NCI-H1092 treated with DMSO at 0.1 percent for 48 hours (cell line): ENCODE measurements at regions not wholly inside any gene's neighbourhood (a gene's known extent, or its start where the extent isn't known, plus 50 kb on each side); places are given as distances from the start of the nearest gene placed in this dataset.
"Not testable (repeated sequence)": the region's sequence is repeated elsewhere in the genome, so short reads cannot be mapped to it uniquely, and the experiment has no call there.

Experiments used
- DNase-seq: peaks from one replicate; lab custom pipeline; 2025; lab: John Stamatoyannopoulos, UW

GRCh38 chr5:173495225-173495904 is 121.1 kb downstream of the BOD1 start:
- no peak for DNase-seq

DNA sequence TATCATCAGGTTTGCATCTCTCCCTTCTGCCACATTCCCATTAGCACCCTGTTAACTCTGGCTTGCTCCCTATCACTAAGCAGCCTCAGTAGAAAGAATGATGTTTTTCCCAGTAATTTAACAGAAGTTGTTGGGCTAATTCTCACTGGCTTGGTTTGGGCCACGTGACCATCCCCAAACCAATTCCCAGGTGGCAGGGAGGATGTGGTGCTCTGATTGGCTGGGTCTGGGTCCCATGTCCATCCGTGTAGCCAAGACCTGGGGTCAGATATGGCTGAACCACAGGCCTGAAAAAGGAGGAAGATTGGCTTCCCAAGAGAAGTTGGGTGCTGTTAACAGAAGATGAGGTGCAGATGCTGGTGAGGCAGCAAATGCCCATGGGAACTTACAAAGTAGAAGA is 122.0 kb downstream of the BOD1 start:
- no peak for DNase-seq

DNA sequence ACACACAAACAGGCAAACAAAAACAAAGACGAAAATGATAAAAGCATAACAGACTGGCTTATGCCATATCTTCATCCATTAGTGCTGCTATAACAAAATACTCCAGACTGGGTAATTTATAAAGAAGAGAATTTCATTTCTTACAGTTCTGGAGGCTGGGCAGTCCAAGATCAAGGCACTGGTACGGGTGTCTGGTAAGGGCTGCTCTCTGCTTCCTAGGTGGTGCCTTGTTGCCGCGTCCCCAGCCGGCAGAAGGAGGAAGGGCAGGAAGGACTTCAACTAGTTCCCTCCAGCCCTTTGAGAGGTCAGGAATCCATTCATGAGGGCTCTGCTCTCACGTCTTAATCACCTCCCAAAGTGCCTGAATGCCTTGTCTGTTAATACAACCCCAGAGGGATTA is 122.6 kb downstream of the BOD1 start:
- DNase-seq, result no peak

- no peak for DNase-seq
Measured at GRCh38 chr5:173493040-173493439, 123.4 kb downstream of the BOD1 start.

GRCh38 chr5:173490681-173491080 is 125.8 kb downstream of the BOD1 start:
- DNase-seq, result no peak

DNA sequence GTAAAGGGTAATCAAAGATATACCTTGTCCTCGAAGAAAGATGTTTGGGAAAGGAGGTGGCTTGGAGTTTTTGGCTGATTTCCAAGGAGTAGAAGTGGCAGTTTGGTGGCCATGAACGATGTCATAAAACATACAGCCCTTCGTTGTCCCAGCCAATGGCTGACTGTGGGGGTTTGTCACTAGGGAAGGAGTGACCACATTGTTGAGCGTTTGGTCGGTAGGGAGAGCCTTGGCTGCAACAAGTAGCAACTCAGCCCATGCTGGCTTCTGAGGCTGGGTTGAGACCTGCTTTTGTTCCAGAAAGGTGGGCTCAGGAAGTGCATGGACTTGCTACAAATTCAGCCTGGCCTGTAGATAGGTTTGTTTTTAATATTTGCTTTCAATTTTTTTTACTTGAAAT is 128.3 kb downstream of the BOD1 start:
- DNase-seq, result no peak

DNA sequence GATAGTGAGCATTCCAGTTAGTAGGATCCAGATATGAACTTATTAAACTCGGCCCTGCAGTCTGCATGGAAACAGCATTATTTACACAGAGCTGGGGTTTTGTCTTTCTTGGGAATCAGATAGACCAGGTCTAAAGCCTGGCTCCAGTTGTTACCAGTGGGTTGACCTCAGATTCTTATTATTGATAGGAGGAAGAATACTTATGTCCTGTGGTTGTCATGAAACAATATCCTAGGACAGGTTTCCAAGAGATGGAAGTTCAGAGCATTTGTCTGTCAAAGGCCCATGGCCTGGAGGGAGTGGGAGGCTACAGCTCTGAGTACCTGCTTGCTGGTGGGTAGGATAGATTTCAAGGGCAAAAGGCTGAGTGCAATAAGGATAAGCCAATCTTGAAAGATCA is 129.2 kb downstream of the BOD1 start:
- no peak for DNase-seq

DNA sequence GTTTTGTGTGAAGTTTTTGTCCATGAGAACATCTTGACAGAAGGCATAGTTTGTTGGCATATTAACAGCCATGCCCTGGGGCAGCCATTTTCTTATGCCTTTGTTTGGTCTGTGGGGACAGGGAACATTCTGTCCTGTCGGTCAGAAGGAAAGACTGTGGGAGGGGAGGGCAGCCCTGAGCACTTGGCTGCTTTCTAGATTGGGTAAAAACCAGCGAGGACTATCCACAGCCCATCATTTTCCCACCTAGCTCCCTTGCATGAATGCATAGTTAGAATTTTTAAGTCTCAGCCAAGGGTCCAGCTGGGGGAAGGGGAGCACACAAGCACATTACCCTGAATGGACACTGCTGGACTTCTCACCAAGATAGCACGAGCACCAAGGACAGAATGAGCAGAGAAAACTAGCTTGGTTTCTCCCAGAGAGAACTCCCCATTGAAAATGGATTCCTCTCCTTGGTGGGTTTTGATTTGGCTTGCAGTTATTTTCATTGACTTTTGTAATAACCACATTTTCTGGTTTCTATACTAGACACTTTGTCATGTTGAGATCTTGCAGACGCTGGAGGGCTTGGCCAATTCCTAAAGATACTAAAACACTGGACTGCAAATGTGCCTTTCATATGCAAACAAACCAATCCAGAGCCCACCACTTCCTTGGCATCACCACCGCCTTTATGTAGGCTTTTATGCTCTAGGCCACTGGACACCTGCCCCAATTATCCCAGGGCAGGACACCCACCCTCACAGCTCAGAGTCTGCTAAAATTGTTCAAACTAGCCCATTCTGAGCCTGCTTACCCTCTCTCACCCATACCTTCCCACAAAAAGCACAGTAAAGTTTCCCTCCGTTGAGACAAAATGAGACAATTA is 129.9 kb downstream of the BOD1 start:
- DNase-seq, result no peak

DNA sequence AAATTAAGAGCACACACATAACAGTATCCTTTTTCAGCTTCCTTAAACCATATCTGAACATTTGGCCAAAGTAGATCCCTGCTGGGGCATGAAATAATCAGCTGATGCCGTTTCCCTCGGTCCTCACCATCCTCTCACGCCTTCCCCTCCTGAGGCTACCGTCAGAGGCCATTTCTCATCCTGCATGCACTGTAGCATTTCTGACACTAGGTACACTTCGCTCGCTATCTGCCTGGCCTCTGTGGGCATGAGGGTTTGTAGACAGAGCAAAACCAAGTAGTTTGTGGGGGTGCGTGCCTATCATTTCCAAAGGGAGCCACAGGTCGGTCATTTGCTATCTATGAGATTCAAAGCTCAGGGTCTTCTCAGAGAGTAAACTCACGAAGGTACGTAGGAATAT is 131.9 kb downstream of the BOD1 start:
- no peak for DNase-seq

DNA sequence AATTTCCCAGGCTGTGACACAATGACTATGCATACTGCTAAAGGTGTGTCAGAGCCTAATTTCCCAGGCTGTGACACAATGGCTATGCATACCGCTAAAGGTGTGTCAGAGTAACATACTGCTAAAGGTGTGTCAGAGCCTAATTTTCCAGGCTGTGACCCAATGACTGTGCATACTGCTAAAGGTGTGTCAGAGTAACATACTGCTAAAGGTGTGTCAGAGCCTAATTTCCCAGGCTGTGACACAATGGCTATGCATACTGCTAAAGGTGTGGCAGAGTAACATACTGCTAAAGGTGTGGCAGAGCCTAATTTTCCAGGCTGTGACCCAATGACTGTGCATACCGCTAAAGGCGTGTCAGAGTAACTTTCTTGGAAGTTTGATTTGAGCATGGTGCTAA is 132.9 kb downstream of the BOD1 start:
- DNase-seq, result not testable (repeated sequence)

- no peak for DNase-seq
Measured at GRCh38 chr5:173483160-173483559, 133.3 kb downstream of the BOD1 start.

- no peak for DNase-seq
Measured at GRCh38 chr5:173481821-173482220, 134.6 kb downstream of the BOD1 start.

DNA sequence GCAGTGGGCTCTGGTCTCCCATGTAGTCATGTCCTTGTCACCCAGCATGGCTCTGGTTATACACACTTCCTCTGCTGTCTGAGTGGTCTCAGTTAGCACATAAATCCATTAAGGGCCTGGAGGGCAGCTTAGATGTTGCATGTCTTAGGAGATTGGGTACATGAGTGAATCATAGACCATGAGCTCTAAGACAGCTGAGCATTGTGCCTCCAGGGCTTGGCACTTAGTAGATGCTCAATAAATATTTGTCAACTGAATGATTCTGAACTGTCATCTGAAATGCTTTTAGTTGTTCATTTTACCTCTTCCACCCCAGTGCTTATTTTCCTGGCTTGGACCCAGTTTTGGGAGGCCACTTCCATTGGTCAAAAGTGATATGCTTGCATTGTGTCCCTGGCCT is 135.6 kb downstream of the BOD1 start:
- no peak for DNase-seq

DNA sequence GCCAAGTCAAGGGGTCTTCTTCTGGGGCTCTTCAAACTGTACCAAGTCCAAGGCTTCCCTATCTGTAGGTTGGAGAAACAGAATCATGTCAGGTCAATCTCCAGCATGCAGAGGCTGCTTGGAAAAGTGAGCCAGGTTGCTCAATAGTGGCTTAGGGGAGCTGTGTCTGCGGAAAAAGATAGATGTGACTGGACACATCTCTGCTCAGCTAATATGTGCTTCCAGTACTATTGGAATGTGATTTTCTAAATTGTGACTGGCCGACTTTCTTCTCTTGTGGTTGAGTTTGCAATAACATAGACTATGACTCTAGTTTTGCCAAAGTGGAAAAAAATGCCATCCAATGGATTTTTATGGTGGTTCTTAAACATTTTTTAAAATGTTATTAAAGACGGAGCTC is 136.7 kb downstream of the BOD1 start:
- no peak for DNase-seq

- DNase-seq, result no peak
Measured at GRCh38 chr5:173477345-173478040, 139.0 kb downstream of the BOD1 start.

- DNase-seq, result no peak
Measured at GRCh38 chr5:173475780-173476179, 140.7 kb downstream of the BOD1 start.

DNA sequence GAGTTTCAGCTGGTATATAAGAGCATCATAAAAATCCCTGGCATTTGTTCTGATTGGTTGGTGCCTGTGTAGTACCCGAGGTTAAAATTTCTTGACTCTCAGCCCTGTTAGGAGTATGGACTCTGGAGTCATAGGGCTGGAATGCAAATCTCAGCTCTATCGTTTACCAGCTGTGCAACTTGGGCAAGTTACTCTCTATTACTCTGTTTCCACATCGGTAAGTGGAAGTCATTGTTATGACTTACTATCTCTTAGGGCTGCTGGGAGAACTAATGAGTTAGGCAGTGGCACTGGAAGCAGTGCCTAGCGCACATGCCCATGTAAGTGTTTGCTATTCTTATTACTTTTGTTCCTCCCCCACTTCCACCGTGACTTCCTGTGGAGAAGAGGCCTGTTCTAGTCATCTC is 141.6 kb downstream of the BOD1 start:
- DNase-seq, result no peak

DNA sequence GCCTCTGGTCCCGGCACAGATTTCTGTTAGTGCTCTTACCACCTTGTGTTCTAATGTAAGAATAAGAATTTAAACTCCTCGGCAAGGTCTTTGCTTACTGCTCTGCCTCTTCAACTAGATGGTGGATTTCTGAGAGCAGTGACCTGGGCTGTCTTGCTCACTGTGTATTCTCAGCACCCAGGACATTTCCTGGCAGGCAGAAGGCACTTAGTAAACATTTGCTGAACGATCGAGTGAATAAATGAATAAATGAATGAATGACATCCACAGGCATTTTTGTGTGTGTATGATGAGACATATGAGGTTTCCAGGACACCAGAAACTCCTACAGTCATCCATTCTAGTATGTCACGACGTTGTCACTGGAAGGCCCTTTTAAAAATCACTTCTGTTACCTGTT is 143.2 kb downstream of the BOD1 start:
- no peak for DNase-seq

GRCh38 chr5:173472784-173473278 is 143.6 kb downstream of the BOD1 start:
- no peak for DNase-seq

GRCh38 chr5:173472164-173472563 is 143.9 kb upstream of the STC2 start:
- no peak for DNase-seq

DNA sequence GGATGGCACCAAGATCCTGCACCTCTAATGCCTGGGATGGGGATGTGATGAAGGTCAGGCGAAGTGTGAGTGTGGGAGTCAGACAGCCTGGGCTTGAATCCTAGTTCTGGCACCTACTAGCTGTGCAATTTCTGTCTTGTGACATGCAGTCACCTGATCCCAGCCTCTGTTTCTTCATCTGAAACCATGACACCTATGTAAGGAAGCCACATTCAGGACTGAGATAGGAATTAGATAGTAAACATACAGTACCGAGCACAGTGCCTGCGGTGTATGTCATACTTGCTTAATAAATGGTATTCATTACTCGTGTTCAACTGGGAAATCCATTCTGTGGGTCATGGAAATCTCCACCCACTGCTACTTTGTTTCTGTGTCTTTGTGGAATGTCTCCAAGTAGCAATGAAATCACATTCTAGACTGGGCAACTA is 140.6 kb upstream of the STC2 start:
- DNase-seq, result no peak

DNA sequence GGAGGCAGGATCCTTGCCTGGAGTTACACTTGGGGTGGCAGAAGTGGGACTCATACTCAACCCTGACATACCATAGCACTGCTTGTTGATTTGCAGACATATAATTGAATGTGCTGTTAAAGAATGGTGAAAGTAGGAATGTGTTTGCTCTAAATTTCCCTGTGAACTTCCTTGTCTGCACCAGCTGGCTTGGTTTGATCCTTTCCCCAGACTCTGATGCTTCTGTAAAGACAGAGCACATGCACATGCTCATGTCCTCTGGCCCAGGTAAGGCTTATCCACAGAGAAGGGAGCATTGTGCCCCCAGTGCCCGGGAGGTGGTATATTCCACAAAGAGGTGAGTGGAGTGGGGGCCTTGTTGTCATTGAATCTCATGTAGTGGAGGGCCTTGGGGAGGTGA is 138.0 kb upstream of the STC2 start:
- no peak for DNase-seq

DNA sequence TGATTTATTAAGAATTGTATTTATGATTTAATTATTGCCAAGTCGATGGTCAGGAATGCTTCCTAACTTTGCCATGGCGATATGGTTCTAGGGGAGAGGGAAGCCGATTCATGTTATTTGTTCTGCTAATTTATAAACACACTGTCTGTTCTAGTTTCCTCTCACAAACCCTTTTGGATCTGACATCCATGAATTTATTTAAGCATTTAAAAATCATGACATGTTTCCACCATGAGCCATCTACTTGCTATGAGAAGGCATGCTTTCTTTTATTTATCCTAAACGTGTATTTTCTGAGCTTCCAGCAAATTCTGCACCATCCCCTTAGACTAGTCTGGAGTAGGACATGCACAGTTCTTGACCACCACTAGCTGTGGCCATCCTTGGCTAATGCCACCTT is 136.6 kb upstream of the STC2 start:
- no peak for DNase-seq
